HEK293 (cell line): ENCODE measurements at regions not wholly inside any gene's neighbourhood (a gene's known extent, or its start where the extent isn't known, plus 50 kb on each side); places are given as distances from the start of the nearest gene placed in this dataset.

Source experiments
- SCRT2 ChIP-seq: fragments of 450-650 bp; formaldehyde crosslinking; IDR thresholded peaks from 2 replicates; pipeline ENCODE4 v1.5.1; 2016; ENCODE audit warnings: missing biosample characterization, missing genetic modification characterization
- ZBTB1 ChIP-seq: fragments of 450-650 bp; formaldehyde crosslinking; IDR thresholded peaks from 2 replicates; pipeline ENCODE4 v1.5.1; 2016; ENCODE audit warnings: missing biosample characterization, missing genetic modification characterization
- ZNF132 ChIP-seq: fragments of 450-650 bp; formaldehyde crosslinking; IDR thresholded peaks from 2 replicates; pipeline ENCODE4 v1.5.1; 2017; ENCODE audit warnings: missing biosample characterization, missing genetic modification characterization, borderline replicate concordance
- ZNF350 ChIP-seq: fragments of 450-650 bp; formaldehyde crosslinking; IDR thresholded peaks from 2 replicates; pipeline ENCODE4 v1.5.0; 2017; ENCODE audit warnings: missing biosample characterization, mild to moderate bottlenecking, missing genetic modification characterization
- TF ChIP-seq, protein P1 (sequence below): fragments of 450-650 bp; formaldehyde crosslinking; IDR thresholded peaks from 2 replicates; pipeline ENCODE4 v1.5.1; 2016; ENCODE audit warnings: missing biosample characterization, missing genetic modification characterization

DNA sequence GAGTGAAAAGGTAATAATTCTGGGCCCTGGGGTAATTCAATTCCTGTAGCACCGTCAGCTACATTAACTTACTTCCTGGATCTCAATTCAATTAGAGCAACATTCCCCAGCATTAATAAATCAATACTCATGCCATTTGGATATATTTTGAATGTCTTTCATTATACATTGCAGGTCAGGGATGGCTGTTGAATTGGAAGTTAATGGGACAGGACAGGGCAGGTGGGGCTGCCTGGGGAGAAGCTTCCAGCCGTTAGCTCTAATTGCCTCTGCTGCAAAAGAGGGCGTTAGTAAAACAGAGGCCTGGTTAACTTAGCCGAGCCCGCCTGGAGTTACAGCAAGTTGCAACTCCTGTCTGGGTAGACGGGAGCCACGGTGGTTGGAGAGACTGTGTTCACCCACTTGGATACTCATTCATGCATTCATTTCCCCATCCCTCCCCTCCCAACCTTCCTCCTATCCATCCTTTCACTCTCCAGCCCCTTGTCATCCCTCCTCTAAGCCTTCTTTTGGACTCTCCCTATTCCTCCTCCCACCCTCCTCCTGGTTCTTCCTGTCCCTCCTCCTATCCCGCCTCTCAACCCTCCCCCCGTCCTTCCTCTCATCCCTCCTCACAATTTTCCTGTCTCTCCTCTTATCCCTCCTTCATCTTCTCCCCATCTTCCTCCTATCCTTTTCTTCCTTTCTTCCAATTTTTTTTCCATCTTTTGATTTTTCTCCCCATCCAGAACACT, 137.6 kb upstream of the RUNX3 start:
- TF ChIP-seq ZNF132 (tag by site-specific recombination) (no peak), SCRT2 (tag by site-specific recombination) (no peak), ZNF350 (no peak), ZBTB1 (tag by site-specific recombination) (no peak)
- TF ChIP-seq, protein P1, sequence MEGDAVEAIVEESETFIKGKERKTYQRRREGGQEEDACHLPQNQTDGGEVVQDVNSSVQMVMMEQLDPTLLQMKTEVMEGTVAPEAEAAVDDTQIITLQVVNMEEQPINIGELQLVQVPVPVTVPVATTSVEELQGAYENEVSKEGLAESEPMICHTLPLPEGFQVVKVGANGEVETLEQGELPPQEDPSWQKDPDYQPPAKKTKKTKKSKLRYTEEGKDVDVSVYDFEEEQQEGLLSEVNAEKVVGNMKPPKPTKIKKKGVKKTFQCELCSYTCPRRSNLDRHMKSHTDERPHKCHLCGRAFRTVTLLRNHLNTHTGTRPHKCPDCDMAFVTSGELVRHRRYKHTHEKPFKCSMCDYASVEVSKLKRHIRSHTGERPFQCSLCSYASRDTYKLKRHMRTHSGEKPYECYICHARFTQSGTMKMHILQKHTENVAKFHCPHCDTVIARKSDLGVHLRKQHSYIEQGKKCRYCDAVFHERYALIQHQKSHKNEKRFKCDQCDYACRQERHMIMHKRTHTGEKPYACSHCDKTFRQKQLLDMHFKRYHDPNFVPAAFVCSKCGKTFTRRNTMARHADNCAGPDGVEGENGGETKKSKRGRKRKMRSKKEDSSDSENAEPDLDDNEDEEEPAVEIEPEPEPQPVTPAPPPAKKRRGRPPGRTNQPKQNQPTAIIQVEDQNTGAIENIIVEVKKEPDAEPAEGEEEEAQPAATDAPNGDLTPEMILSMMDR (tag by site-specific recombination) = no peak
